NCI-H1092 (cell line): ENCODE measurements at regions not wholly inside any gene's neighbourhood (a gene's known extent, or its start where the extent isn't known, plus 50 kb on each side); places are given as distances from the start of the nearest gene placed in this dataset.
"Not testable (repeated sequence)": the region's sequence is repeated elsewhere in the genome, so short reads cannot be mapped to it uniquely, and the experiment has no call there.

ENCODE experiments used
- DNase-seq: peaks from one replicate; lab custom pipeline; 2025; lab: John Stamatoyannopoulos, UW

DNA sequence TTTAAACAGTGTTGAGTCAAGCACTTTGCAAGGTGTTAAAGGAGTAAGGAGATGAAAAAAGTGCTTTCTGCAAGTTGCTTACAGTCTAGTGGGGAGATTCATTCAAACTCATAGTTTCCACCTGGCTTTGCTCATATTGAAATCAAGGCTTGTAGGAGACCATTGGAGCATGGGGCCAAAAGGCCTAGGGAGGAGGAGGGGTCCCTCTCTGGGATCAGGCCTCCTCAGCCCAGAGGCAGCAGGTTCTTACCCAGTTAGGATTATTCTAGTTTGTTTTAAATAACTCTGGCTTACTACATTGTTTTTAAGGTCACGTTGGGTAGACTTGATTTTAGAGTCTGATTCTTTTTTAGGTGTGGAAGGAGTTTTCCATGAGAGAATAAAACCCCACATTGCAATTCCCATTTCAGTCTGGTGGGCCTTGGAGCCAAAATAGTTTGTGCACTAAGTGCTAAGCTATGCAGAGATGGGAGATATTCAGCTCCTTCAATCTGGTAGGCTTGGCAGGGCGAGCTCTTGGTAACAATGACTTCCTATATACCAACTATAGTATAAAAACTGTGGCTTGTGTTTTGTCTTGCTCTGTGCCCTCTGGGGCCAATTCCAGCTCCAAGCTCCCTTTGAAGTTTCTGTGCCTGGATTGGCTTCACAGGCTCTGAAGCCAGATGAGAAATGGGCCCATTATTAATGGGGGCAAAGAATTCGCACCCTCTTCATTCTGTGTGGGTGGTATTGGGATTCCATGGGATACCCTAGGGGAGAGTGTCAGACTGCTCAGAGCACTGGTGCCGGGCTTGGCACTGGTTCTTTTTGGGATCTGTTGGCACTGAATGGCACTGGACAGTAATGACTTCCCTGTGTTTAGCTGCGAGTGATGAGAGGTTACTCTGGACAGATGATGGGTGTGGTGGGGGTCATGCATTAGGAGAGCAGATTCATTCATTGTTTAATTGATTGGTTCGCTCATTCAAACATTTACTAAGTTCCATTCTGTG lies 301.1 kb downstream of the MYCN start:
- no peak for DNase-seq

- no peak for DNase-seq
These were observed 300.1 kb downstream of the MYCN start for GRCh38 chr2:16240402-16240801.

DNA sequence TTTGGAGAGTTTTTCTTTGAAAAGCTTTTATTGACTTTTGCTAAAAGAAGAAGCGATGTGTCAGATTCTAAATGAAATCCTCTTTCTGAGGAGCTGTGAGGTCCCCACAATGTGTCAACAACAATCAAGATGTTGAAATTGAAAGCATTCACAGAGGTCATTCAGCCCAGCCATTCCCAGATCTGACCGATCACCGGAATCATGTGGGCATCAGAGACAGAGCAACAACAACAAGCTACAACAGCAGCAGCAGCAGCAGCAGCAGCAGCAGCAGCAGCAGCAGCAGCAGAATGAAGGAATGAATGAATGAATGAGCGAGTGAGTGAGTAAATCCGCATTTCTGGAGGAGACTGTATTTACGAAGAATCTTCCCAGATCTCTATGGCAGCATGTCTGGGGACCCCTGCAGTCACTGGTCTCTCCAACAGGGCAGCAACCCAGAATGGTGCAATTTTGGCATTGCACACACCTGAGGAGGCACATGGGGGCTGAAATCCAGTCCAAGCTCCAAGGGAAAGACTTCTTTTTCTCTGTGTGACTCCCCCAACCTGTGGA lies 299.0 kb downstream of the MYCN start:
- no peak for DNase-seq

- no peak for DNase-seq
These were observed 298.4 kb downstream of the MYCN start for GRCh38 chr2:16238786-16239185.

DNA sequence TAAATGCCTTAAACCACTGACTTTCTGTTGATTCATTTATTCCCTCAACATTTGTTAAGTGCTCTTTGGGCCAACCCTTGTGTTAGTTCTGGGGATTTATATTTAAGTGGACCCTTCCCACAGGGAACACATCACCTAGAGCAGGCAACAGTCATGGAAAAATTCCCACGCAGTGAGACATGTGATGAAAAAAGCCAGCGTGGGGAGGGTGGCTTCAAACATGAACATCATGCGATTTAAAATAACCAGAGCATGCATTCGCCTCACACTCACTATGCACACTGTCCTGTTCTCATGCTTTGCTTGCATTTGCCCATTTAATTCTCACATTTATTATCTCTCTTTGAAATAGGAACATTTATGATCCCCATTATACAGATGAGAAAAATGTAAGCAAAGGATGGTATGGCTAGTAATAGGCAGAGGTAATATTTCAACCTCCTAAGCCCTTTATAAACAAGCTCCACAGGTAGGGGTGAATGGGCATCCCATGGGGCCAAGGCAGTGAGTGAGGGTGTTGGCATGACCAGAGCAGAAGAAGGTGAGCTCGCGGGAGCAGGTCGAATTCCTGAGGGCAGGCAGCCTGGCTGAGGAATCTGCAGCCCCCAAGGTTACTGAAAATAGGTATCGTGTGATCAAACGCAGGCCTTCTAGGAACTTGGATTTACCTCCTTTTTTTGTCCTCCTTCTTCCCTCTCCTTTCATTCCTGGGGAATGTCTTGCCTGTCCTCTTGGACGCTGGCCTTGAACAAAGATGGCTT lies 297.8 kb downstream of the MYCN start:
- DNase-seq: no peak

DNA sequence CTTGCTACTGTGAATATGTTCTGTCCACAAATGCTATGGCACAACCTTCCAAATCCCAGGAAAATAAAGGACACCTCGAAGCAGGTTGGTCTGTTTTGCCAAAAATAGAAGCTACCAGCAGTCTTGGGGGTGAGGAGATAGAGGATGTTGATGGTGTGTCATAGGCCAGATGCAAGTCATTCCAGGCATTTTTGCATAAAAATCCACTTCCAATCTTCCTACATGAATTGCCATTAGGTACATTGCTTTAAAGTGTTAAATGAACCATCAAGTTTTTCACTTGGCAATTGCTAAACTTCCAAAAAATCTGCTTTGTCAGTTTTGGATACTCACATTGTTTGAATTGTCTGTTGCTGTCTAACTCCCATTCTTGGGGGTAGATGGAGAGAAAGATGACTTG lies 295.4 kb downstream of the MYCN start:
- no peak for DNase-seq

DNA sequence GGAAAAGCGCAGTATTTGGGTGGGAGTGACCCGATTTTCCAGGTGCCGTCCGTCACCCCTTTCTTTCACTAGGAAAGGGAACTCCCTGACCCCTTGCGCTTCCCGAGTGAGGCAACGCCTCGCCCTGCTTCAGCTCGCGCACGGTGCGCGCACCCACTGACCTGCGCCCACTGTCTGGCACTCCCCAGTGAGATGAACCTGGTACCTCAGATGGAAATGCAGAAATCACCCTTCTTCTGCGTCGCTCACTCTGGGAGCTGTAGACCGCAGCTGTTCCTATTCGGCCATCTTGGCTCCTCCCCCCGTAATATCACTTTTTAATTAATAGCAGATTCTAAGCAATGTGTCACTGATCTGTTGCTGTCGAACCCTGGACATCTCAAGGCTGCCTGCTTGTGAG lies 294.9 kb downstream of the MYCN start:
- not testable (repeated sequence) for DNase-seq

GRCh38 chr2:16228951-16229350 lies 288.6 kb downstream of the MYCN start:
- DNase-seq: no peak

DNA sequence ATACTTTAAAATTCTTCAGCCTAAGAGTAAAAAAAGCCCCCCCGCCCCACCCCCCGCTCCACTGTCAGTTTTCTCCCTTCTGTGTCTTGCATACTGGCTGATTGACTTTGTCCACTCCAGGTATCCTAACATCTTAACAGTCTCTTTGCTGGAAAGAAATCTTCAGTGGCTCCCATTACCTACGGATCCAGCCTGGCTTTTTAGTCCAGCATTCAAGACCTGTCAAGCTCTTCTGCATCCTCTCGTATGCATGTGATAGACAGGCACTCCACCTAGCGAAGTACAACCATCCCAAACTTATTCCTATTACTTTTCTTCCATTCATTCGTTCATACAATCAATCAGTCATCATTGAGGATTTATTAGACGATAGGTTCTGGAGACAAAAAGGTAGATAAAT lies 288.1 kb downstream of the MYCN start:
- DNase-seq: no peak

DNA sequence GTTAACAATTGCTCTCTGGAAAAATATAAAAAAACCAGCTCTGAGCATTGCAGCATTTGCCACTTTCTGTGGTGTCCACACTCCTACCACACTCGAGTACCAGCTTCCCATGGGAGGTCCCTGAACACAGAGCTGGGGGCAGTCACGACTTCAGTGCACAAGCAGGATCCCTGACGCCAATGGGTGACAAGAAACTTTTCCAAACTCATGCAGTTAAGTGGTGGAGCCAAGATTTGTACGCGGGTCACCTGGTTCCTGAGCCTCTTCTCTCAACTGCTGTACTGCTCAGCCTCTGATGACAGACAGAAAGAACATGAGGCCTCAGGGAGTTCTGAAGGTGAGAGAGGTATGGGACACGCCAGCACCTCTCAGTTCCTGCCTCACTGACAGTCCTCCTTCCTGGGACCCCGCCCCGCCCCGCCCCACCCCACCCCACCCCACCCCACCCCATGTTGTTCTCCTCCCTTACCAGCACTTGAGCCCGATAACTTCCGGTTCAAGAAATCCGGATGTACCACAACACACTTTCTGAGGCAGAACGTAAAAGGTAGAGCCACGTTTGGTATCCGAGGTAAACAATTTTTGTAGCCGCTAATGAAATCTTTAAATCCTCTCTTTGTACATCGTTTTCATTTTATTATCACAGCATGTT lies 287.6 kb downstream of the MYCN start:
- DNase-seq: no peak

DNA sequence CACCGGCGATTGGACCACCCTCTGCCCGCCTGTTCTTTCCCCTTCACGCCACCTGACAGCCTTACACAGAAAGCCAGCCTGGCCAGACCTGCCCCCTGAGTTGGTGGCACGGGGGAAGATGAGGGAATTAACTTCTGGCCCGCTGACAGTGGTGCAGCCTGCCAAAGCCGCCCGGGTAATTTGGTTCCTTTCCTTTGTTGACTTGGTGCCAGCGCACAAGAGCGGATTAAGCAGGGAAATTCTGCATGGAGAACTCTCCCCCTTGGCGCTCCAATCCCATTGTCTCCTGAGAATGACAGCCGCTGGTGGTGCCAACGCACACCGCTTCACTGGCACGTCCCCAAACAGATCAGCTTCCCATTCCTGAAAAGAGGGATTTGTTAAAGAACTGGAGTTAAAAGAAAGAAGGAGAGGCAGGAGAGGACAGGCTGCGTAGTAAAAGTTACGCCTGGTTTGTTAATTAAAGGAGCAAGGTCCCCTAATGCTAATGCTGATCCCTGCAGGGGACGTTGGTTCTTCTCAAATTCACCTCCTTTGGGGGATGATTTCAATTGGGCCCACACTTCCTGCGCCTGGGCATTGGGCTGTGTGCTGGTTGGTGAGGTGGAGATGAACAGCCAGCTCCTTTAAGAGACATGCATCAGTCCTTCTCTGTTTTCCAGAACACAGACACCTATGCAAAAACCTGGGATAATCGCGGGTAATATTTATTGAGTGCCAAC lies 286.8 kb downstream of the MYCN start:
- DNase-seq: peak; percentile 64

DNA sequence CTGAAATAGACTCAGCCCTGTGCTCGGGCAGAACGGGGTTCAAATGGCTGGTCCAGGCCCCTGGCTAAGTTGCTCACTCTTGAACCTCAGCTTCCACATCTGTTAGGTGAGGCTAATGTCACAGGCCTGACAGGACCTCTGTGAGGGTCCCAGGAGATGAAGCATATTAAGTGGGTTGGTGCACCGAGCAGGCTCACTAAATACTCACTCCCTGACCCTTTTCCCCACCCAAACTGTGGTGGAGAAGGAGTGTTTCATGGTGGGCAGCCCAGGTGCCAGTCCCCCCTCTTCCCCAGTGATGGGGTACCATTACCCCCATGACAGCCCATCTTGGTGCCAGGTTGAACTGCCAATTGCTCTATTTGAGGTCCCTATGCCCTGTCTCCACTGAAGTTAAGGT lies 286.0 kb downstream of the MYCN start:
- no peak for DNase-seq

DNA sequence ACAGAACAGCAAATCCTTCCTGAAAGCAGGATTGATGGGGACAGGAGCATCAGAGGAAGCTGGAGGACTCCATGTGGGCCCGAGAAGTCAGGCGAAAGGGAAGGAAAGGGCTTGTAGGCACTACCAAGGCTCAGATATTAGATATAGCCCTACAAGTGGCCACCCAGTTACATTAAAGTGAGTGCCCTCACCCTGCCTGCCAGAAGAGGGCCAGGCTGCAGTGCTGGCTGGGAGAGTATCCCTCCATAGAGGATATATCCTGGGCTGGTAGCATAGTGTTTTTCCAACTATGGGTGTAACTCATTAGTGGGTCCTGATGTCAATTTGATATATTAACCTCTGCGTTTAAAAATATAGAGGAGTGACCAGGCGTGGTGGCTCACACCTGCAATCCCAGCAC lies 285.2 kb downstream of the MYCN start:
- no peak for DNase-seq

GRCh38 chr2:16225071-16225470 lies 284.7 kb downstream of the MYCN start:
- no peak for DNase-seq

DNA sequence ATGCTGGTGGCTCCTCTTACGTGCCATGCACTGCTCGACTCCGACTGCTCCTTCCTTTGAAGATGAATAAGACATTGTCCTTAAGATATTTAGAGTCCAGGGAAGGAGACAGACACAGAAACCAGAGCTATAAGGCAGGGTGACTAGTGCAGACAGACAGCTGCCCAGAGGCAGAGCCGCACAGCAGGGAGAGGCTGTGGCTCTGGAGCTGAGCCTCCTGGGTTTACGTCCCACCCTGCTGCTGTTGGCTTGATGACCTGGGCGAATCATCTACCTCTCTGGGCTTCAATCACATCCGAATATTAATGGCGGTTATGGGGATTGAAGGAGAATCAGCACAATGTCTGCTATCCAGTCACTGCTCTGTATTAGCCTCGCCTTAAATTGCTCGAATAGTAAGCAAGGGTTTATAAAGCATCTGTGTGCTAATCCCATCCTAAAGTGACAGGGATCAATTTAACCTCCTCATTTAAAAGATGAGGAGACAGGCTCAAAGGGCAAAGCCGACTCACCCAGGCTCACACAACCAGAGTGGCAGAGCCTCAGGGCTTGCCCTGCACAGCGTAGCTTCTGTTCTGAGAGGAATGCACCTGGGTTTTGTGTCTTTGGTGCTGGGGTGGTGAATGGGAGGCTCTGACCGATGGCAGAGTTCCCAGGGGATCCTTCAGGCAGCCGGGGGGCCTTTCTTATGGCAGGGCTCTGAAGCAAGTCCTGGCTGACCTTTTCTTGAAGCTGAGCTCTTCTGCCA lies 284.1 kb downstream of the MYCN start:
- no peak for DNase-seq

- DNase-seq: no peak
These were observed 283.5 kb downstream of the MYCN start for GRCh38 chr2:16223841-16224177.

GRCh38 chr2:16223161-16223840 lies 283.0 kb downstream of the MYCN start:
- no peak for DNase-seq

- no peak for DNase-seq
These were observed 282.0 kb downstream of the MYCN start for GRCh38 chr2:16222326-16222725.

DNA sequence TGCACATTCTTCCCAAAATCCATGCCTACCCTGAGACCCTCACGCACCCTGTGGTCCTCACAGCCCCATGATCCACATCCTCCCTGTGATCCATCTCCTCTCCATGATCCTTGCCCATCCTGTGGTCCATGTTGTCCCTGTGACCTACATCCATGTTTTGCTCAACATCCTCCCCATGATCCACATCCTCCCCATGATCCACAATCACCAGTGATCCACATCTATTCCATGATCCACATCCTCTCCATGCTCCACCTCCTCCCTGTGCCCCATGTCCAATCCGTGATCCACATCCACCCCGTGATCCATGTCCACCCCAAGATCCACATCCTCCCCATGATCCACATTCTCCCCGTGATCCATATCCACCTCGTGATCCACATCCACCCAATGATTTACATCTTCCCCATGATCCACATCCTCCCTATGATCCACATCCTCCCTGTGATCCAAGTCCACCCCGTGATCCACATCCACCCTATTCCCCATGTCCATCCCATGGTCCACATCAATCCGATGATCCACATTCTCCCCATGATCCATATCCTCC lies 281.2 kb downstream of the MYCN start:
- no peak for DNase-seq
